ENCODE measurements at regions not wholly inside any gene's neighbourhood (a gene's known extent, or its start where the extent isn't known, plus 50 kb on each side); places are given as distances from the start of the nearest gene placed in this dataset.

- TF ChIP-seq NR2C1 (IDR thresholded peaks at IDR 0.05) (no peak), MEF2A (IDR thresholded peaks at IDR 0.05; ENCODE audit: insufficient read depth, low read depth, low read length) (no peak)
Measured at GRCh38 chr7:32153006-32153405, 82.8 kb upstream of the PDE1C start (continued).

GRCh38 chr7:32152576-32152975 lies 82.4 kb upstream of the PDE1C start:
- no peak overlapping the region for H3K27ac ChIP-seq (ENCODE audit: control insufficient read depth, insufficient read depth)
- CTCF ChIA-PET = no interaction called here
- no peak overlapping the region for H3K4me3 ChIP-seq
- POLR2A ChIA-PET = no interaction called here
- in situ Hi-C loops (cut with MboI) (no loop called here), intact Hi-C loops (cut with micrococcal nuclease; ENCODE audit: unreplicated experiment) (no loop called here)
- FAIRE-seq = no peak
- H3K9ac ChIP-seq (ENCODE audit: control insufficient read depth, insufficient read depth, low read length) = no peak overlapping the region
- RAD21 ChIA-PET (ENCODE audit: unreplicated experiment) = no interaction called here
- no peaks in the 10 kb centered on the region; a peak in 1 of 4 replicates for H3K27me3 ChIP-seq (replicated peaks in 1 of 2; ENCODE audit: control insufficient read depth in 2 of 2, insufficient read depth in 2 of 2, low read length in 1 of 2)
- no peak overlapping the region for H3K4me2 ChIP-seq (ENCODE audit: control insufficient read depth, insufficient read depth)
- no peak for ATAC-seq
- no peaks in the 10 kb centered on the region for H3K36me3 ChIP-seq (ENCODE audit: control insufficient read depth in 2 of 2, insufficient read depth in 2 of 2, low read length in 1 of 2)
- no peaks in the 10 kb centered on the region for H3K79me2 ChIP-seq (ENCODE audit: control insufficient read depth, insufficient read depth, low read length)
- SMC1A ChIA-PET (ENCODE audit: uncharacterized antibody, unreplicated experiment) = no interaction called here
- no peaks in the 10 kb centered on the region for H3K9me3 ChIP-seq (replicated peaks; ENCODE audit: control insufficient read depth, insufficient read depth, low read length)
- no TSS peak for BruUV-seq (replicated peaks)
- DNase-seq (ENCODE audit: low read depth, low spot score) = no peak
- TF ChIP-seq SUZ12 (IDR thresholded peaks at IDR 0.05; ENCODE audit: unreplicated experiment) (no peak), SREBF1 (IDR thresholded peaks at IDR 0.05; ENCODE audit: low read length) (no peak)
- no peaks in the 10 kb centered on the region for H4K20me1 ChIP-seq (ENCODE audit: control insufficient read depth, insufficient read depth)
- no peak overlapping the region for H2AFZ ChIP-seq (ENCODE audit: control insufficient read depth, low read depth, low read length)
- no peaks in the 10 kb centered on the region for H3K4me1 ChIP-seq (ENCODE audit: control insufficient read depth, insufficient read depth, low read length)
- 2% methylated on average over 3 of the region's 3 CpGs for WGBS (ENCODE audit: insufficient coverage, insufficient replicate concordance, low lambda C conversion rate, missing lambda C conversion rate)

GRCh38 chr7:32150589-32150988 lies 80.4 kb upstream of the PDE1C start:
- no TSS peak for BruUV-seq (replicated peaks)
- intact Hi-C loops (cut with micrococcal nuclease; ENCODE audit: unreplicated experiment) = no loop called here
- SMC1A ChIA-PET (ENCODE audit: uncharacterized antibody, unreplicated experiment) = no interaction called here
- Histone ChIP-seq H3K27me3 (replicated peaks in 1 of 2; ENCODE audit: control insufficient read depth in 2 of 2, insufficient read depth in 2 of 2, low read length in 1 of 2) (no peaks in the 10 kb centered on the region; a peak in 1 of 4 replicates), H3K9me3 (replicated peaks; ENCODE audit: control insufficient read depth, insufficient read depth, low read length) (no peaks in the 10 kb centered on the region), H3K27ac (ENCODE audit: control insufficient read depth, insufficient read depth) (no peak overlapping the region), H3K4me3 (no peak overlapping the region), H4K20me1 (ENCODE audit: control insufficient read depth, insufficient read depth) (no peaks in the 10 kb centered on the region), H3K4me1 (ENCODE audit: control insufficient read depth, insufficient read depth, low read length) (no peaks in the 10 kb centered on the region), H3K36me3 (ENCODE audit: control insufficient read depth in 2 of 2, insufficient read depth in 2 of 2, low read length in 1 of 2) (no peaks in the 10 kb centered on the region), H3K79me2 (ENCODE audit: control insufficient read depth, insufficient read depth, low read length) (no peaks in the 10 kb centered on the region), H2AFZ (ENCODE audit: control insufficient read depth, low read depth, low read length) (no peak overlapping the region), H3K9ac (ENCODE audit: control insufficient read depth, insufficient read depth, low read length) (no peak overlapping the region), H3K4me2 (ENCODE audit: control insufficient read depth, insufficient read depth) (no peak overlapping the region)
- RAD21 ChIA-PET (ENCODE audit: unreplicated experiment) = no interaction called here
- FAIRE-seq (no peak), ATAC-seq (no peak), DNase-seq (ENCODE audit: low read depth, low spot score) (no peak)
- CTCF ChIA-PET = no interaction called here
- 0% methylated on average over 2 of the region's 2 CpGs for WGBS (ENCODE audit: insufficient coverage, insufficient replicate concordance, low lambda C conversion rate, missing lambda C conversion rate)
- in situ Hi-C loops (cut with MboI) = no loop called here
- POLR2A ChIA-PET = no interaction called here
- TF ChIP-seq JUNB (IDR thresholded peaks at IDR 0.05) = no peak
- no peak for TF ChIP-seq TCF7 (IDR thresholded peaks at IDR 0.05; ENCODE audit: borderline replicate concordance)
- TF ChIP-seq CBFB (IDR thresholded peaks at IDR 0.05; ENCODE audit: low read depth) = no peak
- no peak for TF ChIP-seq SKIL (IDR thresholded peaks at IDR 0.05; ENCODE audit: low read depth, poor library complexity, severe bottlenecking)
- TF ChIP-seq ZBED1 (IDR thresholded peaks at IDR 0.05; ENCODE audit: borderline replicate concordance) = no peak
- no peak for TF ChIP-seq IRF5 (IDR thresholded peaks at IDR 0.05; ENCODE audit: borderline replicate concordance)
- no peak for TF ChIP-seq RUNX3 (IDR thresholded peaks at IDR 0.05; ENCODE audit: low read length)
- no peak for TF ChIP-seq IRF3 (IDR thresholded peaks at IDR 0.05)
- no peak for TF ChIP-seq NFYA (IDR thresholded peaks at IDR 0.05; ENCODE audit: borderline replicate concordance, low read depth, low read length)
